Astrocyte (in vitro differentiated cells and primary cell): ENCODE measurements at regions not wholly inside any gene's neighbourhood (a gene's known extent, or its start where the extent isn't known, plus 50 kb on each side); places are given as distances from the start of the nearest gene placed in this dataset.

Experiments used
- DNase-seq: peaks from one replicate; pipeline ENCODE4 v3.0.0-alpha.2; 2010; ENCODE audit warnings: low read depth
- FAIRE-seq: peaks from 2 replicates; lab custom pipeline; 2011; peaks lifted over from hg19 to GRCh38; lab: Jason Lieb, UNC
- H2AFZ ChIP-seq: 2 replicates; pipeline ENCODE4 v1.6.0; 2012; ENCODE audit warnings: low read depth, low read length, inconsistent platforms
- H3K27ac ChIP-seq: 2 replicates; pipeline ENCODE4 v1.5.1; 2011; ENCODE audit warnings: low read depth, low read length, inconsistent platforms
- H3K27me3 ChIP-seq: 2 replicates; pipeline ENCODE4 v1.6.0; 2011; ENCODE audit warnings: low read length, inconsistent platforms; ENCODE audit not compliant: insufficient read depth
- H3K36me3 ChIP-seq: 2 replicates; pipeline ENCODE4 v1.5.1; 2011; ENCODE audit warnings: low read length, inconsistent platforms; ENCODE audit not compliant: insufficient read depth
- H3K4me1 ChIP-seq: 2 replicates; pipeline ENCODE4 v1.5.1; 2011; ENCODE audit warnings: low read length, inconsistent platforms; ENCODE audit not compliant: insufficient read depth
- H3K4me2 ChIP-seq: 2 replicates; pipeline ENCODE4 v1.6.0; 2012; ENCODE audit warnings: low read length, inconsistent platforms
- H3K4me3 ChIP-seq: 2 replicates; pipeline ENCODE4 v1.5.1; 2011; ENCODE audit warnings: low read depth, mild to moderate bottlenecking, low read length, inconsistent platforms; ENCODE audit not compliant: insufficient read depth
- H3K79me2 ChIP-seq: 2 replicates; pipeline ENCODE4 v1.6.0; 2012; ENCODE audit warnings: mild to moderate bottlenecking, low read length, inconsistent platforms; ENCODE audit not compliant: insufficient read depth
- H3K9ac ChIP-seq: 2 replicates; pipeline ENCODE4 v1.6.0; 2012; ENCODE audit warnings: mild to moderate bottlenecking, low read length, inconsistent platforms
- H3K9me3 ChIP-seq: 2 replicates; pipeline ENCODE4 v1.5.1; 2012; ENCODE audit warnings: low read depth, mild to moderate bottlenecking, low read length, inconsistent platforms; ENCODE audit not compliant: insufficient read depth
- H4K20me1 ChIP-seq: 2 replicates; pipeline ENCODE4 v1.6.0; 2012; ENCODE audit warnings: low read length, inconsistent platforms; ENCODE audit not compliant: insufficient read depth
- H3K27ac Mint-ChIP-seq: one replicate; pipeline ENCODE4 v1.8.0; 2021; ENCODE audit warnings: mild to moderate bottlenecking, mixed read lengths; ENCODE audit not compliant: unreplicated experiment
- H3K27me3 Mint-ChIP-seq: one replicate; pipeline ENCODE4 v1.8.0; 2021; ENCODE audit warnings: low read depth, mixed read lengths; ENCODE audit not compliant: unreplicated experiment
- H3K36me3 Mint-ChIP-seq: one replicate; pipeline ENCODE4 v1.8.0; 2021; ENCODE audit warnings: low read depth, mixed read lengths; ENCODE audit not compliant: unreplicated experiment
- H3K4me1 Mint-ChIP-seq: one replicate; pipeline ENCODE4 v1.8.0; 2021; ENCODE audit warnings: low read depth, mixed read lengths; ENCODE audit not compliant: unreplicated experiment
- H3K4me3 Mint-ChIP-seq: one replicate; pipeline ENCODE4 v1.8.0; 2021; ENCODE audit warnings: mild to moderate bottlenecking, moderate library complexity, mixed read lengths; ENCODE audit not compliant: unreplicated experiment
- H3K9me3 Mint-ChIP-seq: one replicate; pipeline ENCODE4 v1.8.0; 2021; ENCODE audit warnings: mild to moderate bottlenecking, mixed read lengths; ENCODE audit not compliant: unreplicated experiment
- CTCF ChIP-seq: IDR thresholded peaks from 2 replicates; pipeline ENCODE4 v1.5.1; 2011; ENCODE audit warnings: low read depth, mild to moderate bottlenecking, inconsistent platforms, low read length, moderate library complexity; ENCODE audit not compliant: insufficient read depth
- EZH2 ChIP-seq: IDR thresholded peaks from 2 replicates; pipeline ENCODE4 v1.6.1; 2012; ENCODE audit warnings: mild to moderate bottlenecking, low read length, inconsistent platforms; ENCODE audit not compliant: insufficient read depth

- H3K9me3 Mint-ChIP-seq: no peaks in the 10 kb centered on the region
- Histone ChIP-seq H3K4me1 (no peaks in the 10 kb centered on the region), H2AFZ (no peak overlapping the region), H4K20me1 (no peaks in the 10 kb centered on the region), H3K27ac (no peak overlapping the region), H3K9me3 (no peaks in the 10 kb centered on the region), H3K9ac (no peak overlapping the region), H3K4me3 (no peak overlapping the region), H3K27me3 (no peaks in the 10 kb centered on the region), H3K79me2 (no peaks in the 10 kb centered on the region), H3K4me2 (no peak overlapping the region), H3K36me3 (no peaks in the 10 kb centered on the region)
- no peaks in the 10 kb centered on the region for H3K4me1 Mint-ChIP-seq
- no peak for FAIRE-seq
- no peaks in the 10 kb centered on the region for H3K36me3 Mint-ChIP-seq
- H3K27me3 Mint-ChIP-seq: no peaks in the 10 kb centered on the region
- no peak overlapping the region for H3K4me3 Mint-ChIP-seq
- DNase-seq: no peak
- no peak overlapping the region for H3K27ac Mint-ChIP-seq
- TF ChIP-seq CTCF (no peak), EZH2 (no peak)
Measured at GRCh38 chr7:109343678-109344077, 774.0 kb downstream of the DNAJB9 start.

- no peaks in the 10 kb centered on the region for H3K27me3 Mint-ChIP-seq
- Histone ChIP-seq H3K4me3 (no peak overlapping the region), H3K36me3 (no peaks in the 10 kb centered on the region), H3K27me3 (no peaks in the 10 kb centered on the region), H3K4me2 (no peak overlapping the region), H3K9me3 (no peaks in the 10 kb centered on the region), H4K20me1 (no peaks in the 10 kb centered on the region), H3K4me1 (no peaks in the 10 kb centered on the region), H3K27ac (no peak overlapping the region), H3K79me2 (no peaks in the 10 kb centered on the region), H2AFZ (no peak overlapping the region), H3K9ac (no peak overlapping the region)
- no peak overlapping the region for H3K4me3 Mint-ChIP-seq
- H3K36me3 Mint-ChIP-seq: no peaks in the 10 kb centered on the region
- H3K4me1 Mint-ChIP-seq: no peaks in the 10 kb centered on the region
- no peak for DNase-seq
- H3K9me3 Mint-ChIP-seq: no peaks in the 10 kb centered on the region
- TF ChIP-seq CTCF: no peak
- TF ChIP-seq EZH2: no peak
- no peak overlapping the region for H3K27ac Mint-ChIP-seq
- no peak for FAIRE-seq
Measured at GRCh38 chr7:109351493-109351892, 781.8 kb downstream of the DNAJB9 start.

DNA sequence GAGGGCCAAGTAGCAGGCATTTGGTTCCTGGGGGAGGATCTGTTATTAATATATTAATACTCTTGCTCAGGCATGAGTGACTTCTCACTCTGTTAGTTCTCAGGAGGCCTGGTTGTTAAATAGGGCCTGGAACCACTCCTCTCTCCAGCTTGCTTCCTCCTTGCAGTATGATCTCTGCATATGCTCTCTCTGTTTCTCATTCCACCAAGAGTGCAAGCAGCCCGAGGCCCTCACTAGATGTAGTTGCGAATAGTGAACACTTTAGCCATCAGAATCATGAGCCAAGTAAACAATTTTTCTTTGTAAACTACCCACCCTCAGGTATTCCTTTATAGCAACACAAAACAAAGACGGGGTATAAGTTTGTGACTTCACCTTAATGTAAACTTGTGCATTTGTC is 784.3 kb downstream of the DNAJB9 start:
- H3K79me2 ChIP-seq: no peaks in the 10 kb centered on the region
- no peaks in the 10 kb centered on the region for H3K9me3 Mint-ChIP-seq
- H3K27ac ChIP-seq: no peak overlapping the region
- H4K20me1 ChIP-seq: no peaks in the 10 kb centered on the region
- FAIRE-seq (no peak), DNase-seq (no peak)
- no peak overlapping the region for H3K4me2 ChIP-seq
- H3K27me3 Mint-ChIP-seq: no peaks in the 10 kb centered on the region
- H3K4me3 ChIP-seq: no peak overlapping the region
- no peaks in the 10 kb centered on the region for H3K4me1 ChIP-seq
- no peaks in the 10 kb centered on the region for H3K27me3 ChIP-seq
- H3K4me1 Mint-ChIP-seq: no peaks in the 10 kb centered on the region
- TF ChIP-seq EZH2 (no peak), CTCF (no peak)
- H3K4me3 Mint-ChIP-seq: no peak overlapping the region
- H3K9ac ChIP-seq: no peak overlapping the region
- H3K36me3 ChIP-seq: no peaks in the 10 kb centered on the region
- H3K9me3 ChIP-seq: no peaks in the 10 kb centered on the region
- H3K36me3 Mint-ChIP-seq: no peaks in the 10 kb centered on the region
- H2AFZ ChIP-seq: no peak overlapping the region
- no peak overlapping the region for H3K27ac Mint-ChIP-seq
